SK-N-MC (cell line): ENCODE measurements at regions not wholly inside any gene's neighbourhood (a gene's known extent, or its start where the extent isn't known, plus 50 kb on each side); places are given as distances from the start of the nearest gene placed in this dataset.

Experiments
- EZH2 ChIP-seq: fragments of 200-600 bp; sonication (generic); IDR thresholded peaks from one replicate; pipeline ENCODE4 v1.6.1; 2017; ENCODE audit warnings: antibody characterized with exemption
- POLR2AphosphoS5 ChIP-seq: IDR thresholded peaks from 2 replicates; pipeline ENCODE4 v1.6.1; 2012; ENCODE audit warnings: mild to moderate bottlenecking, low read depth, low read length, borderline replicate concordance

GRCh38 chr4:14028862-14029261 is 401.3 kb upstream of the BOD1L1 start:
- TF ChIP-seq POLR2AphosphoS5 = no peak
- TF ChIP-seq EZH2 = no peak
